ENCODE measurements at regions not wholly inside any gene's neighbourhood (a gene's known extent, or its start where the extent isn't known, plus 50 kb on each side); places are given as distances from the start of the nearest gene placed in this dataset.

GRCh38 chr16:59604354-59604753 lies 870.2 kb upstream of the GOT2 start:
- POLR2A ChIA-PET: no interaction called here
- WGBS (ENCODE audit: insufficient coverage): 100% methylated on average over 1 of the region's 1 CpG
- no peaks in the 10 kb centered on the region for H3K9me3 ChIP-seq (ENCODE audit: control extremely low read depth in 1 of 5, control insufficient read depth in 4 of 5, insufficient read depth in 2 of 5, low read depth in 1 of 5, low read length in 4 of 5)
- H3K4me1 ChIP-seq (ENCODE audit: control extremely low read depth in 1 of 4, control insufficient read depth in 4 of 4, insufficient read depth in 4 of 4, low read length in 3 of 4): no peaks in the 10 kb centered on the region
- no peaks in the 10 kb centered on the region for H3K27me3 ChIP-seq (replicated peaks in 2 of 5; ENCODE audit: control insufficient read depth in 4 of 5, insufficient read depth in 5 of 5, low read length in 4 of 5)
- DNase-seq: no peak
- H3K4me3 ChIP-seq (ENCODE audit: control insufficient read depth in 1 of 7, extremely low read depth in 1 of 7, insufficient read depth in 4 of 7, low read depth in 2 of 7, low read length in 6 of 7): no peak overlapping the region
- H3K27ac ChIP-seq (ENCODE audit: insufficient read depth in 1 of 2, low read depth in 1 of 2, low read length in 2 of 2, poor library complexity in 1 of 2, severe bottlenecking in 2 of 2): no peak overlapping the region
- CTCF ChIA-PET: no interaction called here
- H3K36me3 ChIP-seq (ENCODE audit: control insufficient read depth in 4 of 4, insufficient read depth in 4 of 4, low read length in 3 of 4): no peaks in the 10 kb centered on the region

GRCh38 chr16:59601452-59601851 lies 867.3 kb upstream of the GOT2 start:
- POLR2A ChIA-PET: interaction anchor here (0.6 kb wide), 1 partner anchor 235 kb away, joined by 3 read pairs; no protein-coding TSS in a partner anchor
- Histone ChIP-seq H3K27ac (ENCODE audit: insufficient read depth in 1 of 2, low read depth in 1 of 2, low read length in 2 of 2, poor library complexity in 1 of 2, severe bottlenecking in 2 of 2) (no peak overlapping the region), H3K27me3 (replicated peaks in 2 of 5; ENCODE audit: control insufficient read depth in 4 of 5, insufficient read depth in 5 of 5, low read length in 4 of 5) (no peaks in the 10 kb centered on the region), H3K36me3 (ENCODE audit: control insufficient read depth in 4 of 4, insufficient read depth in 4 of 4, low read length in 3 of 4) (no peaks in the 10 kb centered on the region), H3K4me3 (ENCODE audit: control insufficient read depth in 1 of 7, extremely low read depth in 1 of 7, insufficient read depth in 4 of 7, low read depth in 2 of 7, low read length in 6 of 7) (no peak overlapping the region), H3K9me3 (ENCODE audit: control extremely low read depth in 1 of 5, control insufficient read depth in 4 of 5, insufficient read depth in 2 of 5, low read depth in 1 of 5, low read length in 4 of 5) (no peaks in the 10 kb centered on the region), H3K4me1 (ENCODE audit: control extremely low read depth in 1 of 4, control insufficient read depth in 4 of 4, insufficient read depth in 4 of 4, low read length in 3 of 4) (no peaks in the 10 kb centered on the region)
- DNase-seq: no peak
- CTCF ChIA-PET: no interaction called here
- 85% methylated on average over 2 of the region's 2 CpGs for WGBS (ENCODE audit: insufficient coverage)

GRCh38 chr16:59597269-59597668 lies 863.2 kb upstream of the GOT2 start:
- POLR2A ChIA-PET: no interaction called here
- Histone ChIP-seq H3K36me3 (ENCODE audit: control insufficient read depth in 4 of 4, insufficient read depth in 4 of 4, low read length in 3 of 4) (no peaks in the 10 kb centered on the region), H3K27ac (ENCODE audit: insufficient read depth in 1 of 2, low read depth in 1 of 2, low read length in 2 of 2, poor library complexity in 1 of 2, severe bottlenecking in 2 of 2) (no peak overlapping the region), H3K27me3 (replicated peaks in 2 of 5; ENCODE audit: control insufficient read depth in 4 of 5, insufficient read depth in 5 of 5, low read length in 4 of 5) (no peaks in the 10 kb centered on the region), H3K4me1 (ENCODE audit: control extremely low read depth in 1 of 4, control insufficient read depth in 4 of 4, insufficient read depth in 4 of 4, low read length in 3 of 4) (no peaks in the 10 kb centered on the region), H3K4me3 (ENCODE audit: control insufficient read depth in 1 of 7, extremely low read depth in 1 of 7, insufficient read depth in 4 of 7, low read depth in 2 of 7, low read length in 6 of 7) (no peak overlapping the region), H3K9me3 (ENCODE audit: control extremely low read depth in 1 of 5, control insufficient read depth in 4 of 5, insufficient read depth in 2 of 5, low read depth in 1 of 5, low read length in 4 of 5) (no peaks in the 10 kb centered on the region)
- 92% methylated on average over 7 of the region's 7 CpGs for WGBS (ENCODE audit: insufficient coverage)
- no peak for DNase-seq
- CTCF ChIA-PET: interaction anchor here (0.7 kb wide), 1 partner anchor 204 kb away, joined by 3 read pairs; no protein-coding TSS in a partner anchor

GRCh38 chr16:59596693-59597092 lies 862.6 kb upstream of the GOT2 start:
- Histone ChIP-seq H3K27ac (ENCODE audit: insufficient read depth in 1 of 2, low read depth in 1 of 2, low read length in 2 of 2, poor library complexity in 1 of 2, severe bottlenecking in 2 of 2) (no peak overlapping the region), H3K36me3 (ENCODE audit: control insufficient read depth in 4 of 4, insufficient read depth in 4 of 4, low read length in 3 of 4) (no peaks in the 10 kb centered on the region), H3K4me1 (ENCODE audit: control extremely low read depth in 1 of 4, control insufficient read depth in 4 of 4, insufficient read depth in 4 of 4, low read length in 3 of 4) (no peaks in the 10 kb centered on the region), H3K9me3 (ENCODE audit: control extremely low read depth in 1 of 5, control insufficient read depth in 4 of 5, insufficient read depth in 2 of 5, low read depth in 1 of 5, low read length in 4 of 5) (no peaks in the 10 kb centered on the region), H3K27me3 (replicated peaks in 2 of 5; ENCODE audit: control insufficient read depth in 4 of 5, insufficient read depth in 5 of 5, low read length in 4 of 5) (no peaks in the 10 kb centered on the region), H3K4me3 (ENCODE audit: control insufficient read depth in 1 of 7, extremely low read depth in 1 of 7, insufficient read depth in 4 of 7, low read depth in 2 of 7, low read length in 6 of 7) (no peak overlapping the region)
- POLR2A ChIA-PET: no interaction called here
- 100% methylated on average over 2 of the region's 4 CpGs for WGBS (ENCODE audit: insufficient coverage)
- CTCF ChIA-PET: no interaction called here
- no peak for DNase-seq

GRCh38 chr16:59593194-59593661 lies 859.1 kb upstream of the GOT2 start:
- H3K9me3 ChIP-seq (ENCODE audit: control extremely low read depth in 1 of 5, control insufficient read depth in 4 of 5, insufficient read depth in 2 of 5, low read depth in 1 of 5, low read length in 4 of 5): no peaks in the 10 kb centered on the region
- no peaks in the 10 kb centered on the region for H3K27me3 ChIP-seq (replicated peaks in 2 of 5; ENCODE audit: control insufficient read depth in 4 of 5, insufficient read depth in 5 of 5, low read length in 4 of 5)
- H3K4me1 ChIP-seq (ENCODE audit: control extremely low read depth in 1 of 4, control insufficient read depth in 4 of 4, insufficient read depth in 4 of 4, low read length in 3 of 4): no peaks in the 10 kb centered on the region
- ChIA-PET POLR2A (no interaction called here), CTCF (no interaction called here)
- 100% methylated on average over 1 of the region's 2 CpGs for WGBS (ENCODE audit: insufficient coverage)
- H3K4me3 ChIP-seq (ENCODE audit: control insufficient read depth in 1 of 7, extremely low read depth in 1 of 7, insufficient read depth in 4 of 7, low read depth in 2 of 7, low read length in 6 of 7): no peak overlapping the region
- DNase-seq: no peak
- H3K36me3 ChIP-seq (ENCODE audit: control insufficient read depth in 4 of 4, insufficient read depth in 4 of 4, low read length in 3 of 4): no peaks in the 10 kb centered on the region
- H3K27ac ChIP-seq (ENCODE audit: insufficient read depth in 1 of 2, low read depth in 1 of 2, low read length in 2 of 2, poor library complexity in 1 of 2, severe bottlenecking in 2 of 2): no peak overlapping the region

- WGBS (ENCODE audit: insufficient coverage): 80% methylated on average over 1 of the region's 1 CpG
- Histone ChIP-seq H3K4me3 (ENCODE audit: control insufficient read depth in 1 of 7, extremely low read depth in 1 of 7, insufficient read depth in 4 of 7, low read depth in 2 of 7, low read length in 6 of 7) (no peak overlapping the region), H3K27ac (ENCODE audit: insufficient read depth in 1 of 2, low read depth in 1 of 2, low read length in 2 of 2, poor library complexity in 1 of 2, severe bottlenecking in 2 of 2) (no peak overlapping the region), H3K27me3 (replicated peaks in 2 of 5; ENCODE audit: control insufficient read depth in 4 of 5, insufficient read depth in 5 of 5, low read length in 4 of 5) (no peaks in the 10 kb centered on the region), H3K36me3 (ENCODE audit: control insufficient read depth in 4 of 4, insufficient read depth in 4 of 4, low read length in 3 of 4) (no peaks in the 10 kb centered on the region), H3K9me3 (ENCODE audit: control extremely low read depth in 1 of 5, control insufficient read depth in 4 of 5, insufficient read depth in 2 of 5, low read depth in 1 of 5, low read length in 4 of 5) (no peaks in the 10 kb centered on the region), H3K4me1 (ENCODE audit: control extremely low read depth in 1 of 4, control insufficient read depth in 4 of 4, insufficient read depth in 4 of 4, low read length in 3 of 4) (no peaks in the 10 kb centered on the region)
- no peak for DNase-seq
- CTCF ChIA-PET: no interaction called here
- POLR2A ChIA-PET: no interaction called here
These were observed 857.4 kb upstream of the GOT2 start for GRCh38 chr16:59591480-59591879.

GRCh38 chr16:59590845-59591244 lies 856.7 kb upstream of the GOT2 start:
- Histone ChIP-seq H3K36me3 (ENCODE audit: control insufficient read depth in 4 of 4, insufficient read depth in 4 of 4, low read length in 3 of 4) (no peaks in the 10 kb centered on the region), H3K27me3 (replicated peaks in 2 of 5; ENCODE audit: control insufficient read depth in 4 of 5, insufficient read depth in 5 of 5, low read length in 4 of 5) (no peaks in the 10 kb centered on the region), H3K9me3 (ENCODE audit: control extremely low read depth in 1 of 5, control insufficient read depth in 4 of 5, insufficient read depth in 2 of 5, low read depth in 1 of 5, low read length in 4 of 5) (no peaks in the 10 kb centered on the region), H3K4me1 (ENCODE audit: control extremely low read depth in 1 of 4, control insufficient read depth in 4 of 4, insufficient read depth in 4 of 4, low read length in 3 of 4) (no peaks in the 10 kb centered on the region), H3K4me3 (ENCODE audit: control insufficient read depth in 1 of 7, extremely low read depth in 1 of 7, insufficient read depth in 4 of 7, low read depth in 2 of 7, low read length in 6 of 7) (no peak overlapping the region), H3K27ac (ENCODE audit: insufficient read depth in 1 of 2, low read depth in 1 of 2, low read length in 2 of 2, poor library complexity in 1 of 2, severe bottlenecking in 2 of 2) (no peak overlapping the region)
- POLR2A ChIA-PET: no interaction called here
- WGBS (ENCODE audit: insufficient coverage): 97% methylated on average over 4 of the region's 4 CpGs
- no peak for DNase-seq
- CTCF ChIA-PET: no interaction called here

Data from common myeloid progenitor, CD34-positive (primary cell).